HG03342 (cell line): ENCODE measurements at regions not wholly inside any gene's neighbourhood (a gene's known extent, or its start where the extent isn't known, plus 50 kb on each side); places are given as distances from the start of the nearest gene placed in this dataset.

Experiments used
- ATAC-seq: cut with Tn5 transposase; IDR thresholded peaks from one replicate; pipeline ENCODE4 v1.9.1; 2021; ENCODE audit warnings: mild to moderate bottlenecking, moderate library complexity; ENCODE audit not compliant: unreplicated experiment

- ATAC-seq = no peak
Measured at GRCh38 chr1:25040122-25040685, 110.1 kb upstream of the RUNX3 start.

DNA sequence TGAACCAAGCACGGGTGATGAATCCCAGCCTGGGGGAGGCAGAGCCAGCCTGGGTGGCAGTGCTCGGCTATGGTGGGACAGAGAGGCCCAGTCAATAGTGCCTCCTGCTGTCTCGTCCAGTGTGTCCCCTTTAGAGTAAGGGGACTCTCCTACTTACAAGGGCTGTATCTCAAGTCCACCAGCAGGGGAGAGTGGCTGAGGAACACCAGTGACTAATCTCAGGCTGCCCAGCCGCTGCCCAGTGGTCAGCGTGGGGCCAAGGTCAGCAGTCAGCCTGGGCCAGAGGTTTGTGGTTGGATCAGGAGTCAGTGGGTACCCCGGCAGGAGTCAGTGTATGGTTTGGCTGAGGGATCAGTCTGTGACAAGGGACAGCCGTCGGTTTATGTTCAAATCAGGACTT, 109.2 kb upstream of the RUNX3 start:
- no peak for ATAC-seq

- no peak for ATAC-seq
Measured at GRCh38 chr1:25038699-25039098, 108.6 kb upstream of the RUNX3 start.

GRCh38 chr1:25037174-25038074, 107.3 kb upstream of the RUNX3 start:
- ATAC-seq = no peak

DNA sequence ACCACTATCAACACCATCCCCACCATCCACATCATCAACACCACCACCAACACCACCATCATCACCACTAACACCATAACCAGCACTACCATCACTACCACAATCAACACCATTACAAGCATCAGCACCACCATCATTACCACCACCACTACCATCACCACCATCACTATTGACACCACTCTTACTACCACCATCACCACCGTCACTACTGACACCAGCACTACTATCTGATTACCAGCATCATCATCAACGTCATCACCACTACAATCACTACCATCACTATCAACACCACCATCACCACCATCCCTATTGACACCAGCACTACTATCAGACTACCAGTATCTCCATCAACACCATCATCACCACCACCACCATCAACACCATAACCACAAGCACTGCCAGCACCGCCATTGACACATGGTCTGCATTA, 106.1 kb upstream of the RUNX3 start:
- ATAC-seq = no peak

DNA sequence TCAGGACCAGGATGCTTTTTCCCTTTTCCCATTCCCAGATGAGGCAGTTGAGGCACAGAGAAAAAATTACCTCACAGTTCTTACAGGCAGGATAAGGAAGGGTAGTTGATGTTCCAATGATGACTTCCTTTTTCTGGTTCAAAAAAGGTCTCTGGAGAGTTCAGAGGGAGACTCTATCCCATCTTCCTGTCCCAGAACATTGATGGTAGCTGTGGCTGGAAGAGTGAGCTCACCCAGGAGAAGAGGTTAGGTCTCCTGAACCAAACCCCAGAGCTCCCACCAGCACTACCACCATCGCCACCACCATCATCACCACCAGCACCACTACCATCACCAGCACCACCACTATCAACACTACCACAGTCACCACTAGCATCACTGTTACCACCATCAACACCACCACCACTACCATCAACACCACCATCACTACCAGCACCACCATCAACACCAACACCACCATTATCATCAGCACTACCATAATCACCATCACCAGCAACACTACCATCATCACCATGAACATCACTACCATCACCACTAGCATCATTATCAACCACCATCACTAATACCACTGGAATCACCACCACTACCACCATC, 105.5 kb upstream of the RUNX3 start:
- no peak for ATAC-seq

DNA sequence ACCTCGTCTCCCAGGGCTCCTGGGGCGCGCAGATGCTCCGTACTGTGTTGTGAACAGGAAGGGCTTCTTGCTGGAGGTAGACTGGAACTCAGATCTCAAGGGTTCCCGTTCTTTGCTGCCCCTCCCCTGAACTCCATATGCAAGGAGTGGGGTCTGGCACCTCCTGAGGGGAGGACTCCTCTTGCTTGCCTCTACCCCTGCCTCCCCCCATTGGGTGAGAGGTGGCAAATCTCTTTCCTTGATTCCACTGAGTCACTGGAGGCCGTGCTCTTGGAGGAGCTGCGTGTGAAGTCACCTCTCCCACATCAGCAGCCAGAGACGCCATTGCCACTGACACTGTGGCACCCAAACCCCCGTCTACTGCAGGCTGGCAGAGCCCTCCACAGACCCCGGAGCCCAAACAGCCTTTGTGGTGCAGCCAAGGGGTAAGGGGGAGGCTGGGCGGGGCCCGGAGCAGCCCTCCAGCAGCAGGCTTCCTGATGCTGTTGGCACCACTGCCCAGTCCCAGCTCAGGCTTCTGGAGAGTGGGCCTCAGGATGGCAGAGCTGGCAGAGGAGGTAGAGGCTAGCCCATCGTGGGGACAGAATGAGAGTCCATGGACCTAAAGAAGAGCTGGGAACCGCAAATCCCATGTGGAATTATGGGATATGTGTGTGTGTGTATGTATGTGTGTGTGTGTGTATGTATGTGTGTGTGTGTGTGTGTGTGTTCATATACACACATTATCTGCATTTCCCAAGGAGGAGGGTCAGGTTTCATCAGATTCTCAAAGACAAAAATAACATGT, 104.9 kb upstream of the RUNX3 start:
- no peak for ATAC-seq

DNA sequence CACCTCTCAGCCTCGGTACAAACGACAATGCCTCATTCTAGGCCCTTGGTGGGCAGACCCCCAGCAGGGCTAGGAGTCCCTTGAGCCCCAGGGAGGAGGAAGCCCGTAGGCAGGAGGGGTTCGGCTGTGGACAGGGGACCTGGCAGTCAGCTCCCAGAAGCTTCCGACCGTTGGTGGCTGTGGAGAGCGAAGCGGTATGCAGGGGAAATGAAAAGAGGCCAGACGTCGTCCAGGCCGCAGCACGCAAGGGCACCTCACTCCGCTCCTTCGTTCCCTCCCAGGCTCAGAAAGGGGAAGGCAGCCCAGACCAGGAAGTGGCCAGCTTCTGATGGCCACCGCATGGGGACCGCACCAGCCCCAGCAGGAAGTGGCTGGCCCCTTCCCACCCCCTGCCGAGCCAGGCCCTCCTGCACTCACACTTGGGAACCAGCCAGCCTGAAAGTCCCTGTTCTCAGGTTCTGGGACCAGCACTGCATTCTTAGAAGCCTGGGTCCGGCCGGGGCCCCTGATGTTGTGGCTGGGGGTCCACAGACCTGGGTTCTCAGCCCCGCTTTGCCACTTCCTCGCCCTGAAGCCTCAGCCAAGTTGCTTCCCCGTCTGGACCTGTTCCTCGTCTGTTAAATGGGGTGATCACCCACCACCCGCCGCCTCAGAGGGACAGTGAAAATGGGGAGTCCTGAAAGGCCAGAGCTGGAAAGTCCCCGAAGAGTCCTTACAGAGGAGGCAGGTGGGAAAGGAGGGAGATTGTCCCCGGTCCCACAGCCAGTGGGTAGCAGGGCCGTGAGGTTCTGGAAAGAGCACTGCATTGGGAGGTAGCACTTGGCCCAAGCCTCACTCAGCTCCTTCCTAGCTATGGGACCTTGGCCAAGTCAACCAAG, 104.0 kb upstream of the RUNX3 start:
- no peak for ATAC-seq

- ATAC-seq = no peak
Measured at GRCh38 chr1:25033030-25033827, 103.2 kb upstream of the RUNX3 start.

DNA sequence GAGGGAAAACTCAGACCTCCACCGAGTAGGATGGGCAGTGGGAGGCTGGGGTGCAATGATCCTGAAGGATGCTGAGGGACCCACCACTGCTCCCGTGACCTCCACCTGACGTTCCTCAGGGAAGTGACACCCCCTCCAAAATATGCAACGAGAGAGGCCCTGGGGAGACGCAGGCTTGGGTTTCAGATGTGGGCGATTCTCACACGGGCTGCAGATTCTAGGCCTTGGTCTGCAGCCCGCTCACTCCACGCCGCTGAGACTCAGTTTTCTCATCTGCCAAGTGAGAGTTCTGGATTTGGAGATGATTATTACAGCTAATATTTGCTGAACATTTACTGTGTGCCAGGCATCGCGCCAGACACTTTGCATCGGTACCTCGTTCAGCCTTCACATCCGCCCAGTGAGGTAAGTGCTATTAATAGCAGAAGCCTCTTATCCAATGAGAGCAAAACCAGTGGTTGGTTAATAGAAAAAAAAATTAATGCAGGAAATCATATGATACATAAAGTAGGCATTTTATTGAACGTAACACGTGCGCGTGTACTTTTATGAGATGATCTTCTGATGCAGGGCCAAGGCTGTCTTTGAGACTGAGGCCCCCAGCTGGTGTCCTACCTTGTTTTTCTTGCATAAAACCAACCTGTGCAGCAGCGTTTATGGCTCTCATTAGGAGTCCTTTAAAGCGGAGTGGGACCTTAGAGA, 102.0 kb upstream of the RUNX3 start:
- ATAC-seq = peak; percentile 43

GRCh38 chr1:25031601-25031965, 101.5 kb upstream of the RUNX3 start:
- peak; percentile 9 for ATAC-seq

- ATAC-seq = peak; percentile 41
Measured at GRCh38 chr1:25030674-25031589, 100.9 kb upstream of the RUNX3 start.

DNA sequence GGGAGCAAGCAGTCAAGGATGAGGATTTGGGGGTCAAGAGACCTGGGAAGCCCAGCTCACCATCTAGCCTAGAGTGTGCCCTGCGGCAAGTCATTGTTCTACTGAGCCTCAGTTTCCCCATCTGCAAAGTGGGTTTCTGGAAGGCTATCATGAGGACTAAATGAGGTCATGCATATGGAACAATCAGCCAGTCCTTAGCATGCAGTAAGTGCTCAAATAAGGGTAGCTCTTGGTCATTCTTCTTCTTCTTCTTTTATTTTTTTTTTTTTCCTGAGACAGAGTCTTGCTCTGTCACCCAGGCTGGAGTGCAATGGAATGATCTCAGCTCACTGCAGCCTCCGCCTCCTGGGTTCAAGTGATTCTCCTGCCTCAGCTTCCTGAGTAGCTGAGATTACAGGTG, 99.9 kb upstream of the RUNX3 start:
- no peak for ATAC-seq

- ATAC-seq = no peak
Measured at GRCh38 chr1:25028907-25029599, 99.0 kb upstream of the RUNX3 start.

GRCh38 chr1:25028587-25028906, 98.5 kb upstream of the RUNX3 start:
- no peak for ATAC-seq

- no peak for ATAC-seq
Measured at GRCh38 chr1:25027822-25028586, 97.9 kb upstream of the RUNX3 start.
